Activated T-helper 1 cell treated with anti-CD3 and anti-CD28 coated beads, Interleukin-12 subunit alpha, Interleukin-12 subunit beta, Interleukin-2, Interleukin-4 antibody, amounts not matched to agents 30 ng/mL and 10 ng/mL and 1 ng/mL, durations not matched to agents 14 hours and 24 hours and 36 hours (primary cell): ENCODE measurements at regions not wholly inside any gene's neighbourhood (a gene's known extent, or its start where the extent isn't known, plus 50 kb on each side); places are given as distances from the start of the nearest gene placed in this dataset.

Source experiments
- DNase-seq: peaks from one replicate; pipeline ENCODE4 v3.0.0; 2021; ENCODE audit warnings: low spot score
- H3K27ac Mint-ChIP-seq: one replicate; pipeline ENCODE4 v1.8.0; 2021; ENCODE audit warnings: mild to moderate bottlenecking, mixed read lengths
- H3K27me3 Mint-ChIP-seq: one replicate; pipeline ENCODE4 v1.8.0; 2022; ENCODE audit warnings: mild to moderate bottlenecking, moderate library complexity, mixed read lengths; ENCODE audit not compliant: insufficient read depth
- H3K36me3 Mint-ChIP-seq: one replicate; pipeline ENCODE4 v1.8.0; 2021; ENCODE audit warnings: low read depth, mixed read lengths
- H3K4me1 Mint-ChIP-seq: one replicate; pipeline ENCODE4 v1.8.0; 2021; ENCODE audit warnings: low read depth, mixed read lengths
- H3K4me3 Mint-ChIP-seq: one replicate; pipeline ENCODE4 v1.8.0; 2021; ENCODE audit warnings: mild to moderate bottlenecking, moderate library complexity, mixed read lengths
- H3K9me3 Mint-ChIP-seq: one replicate; pipeline ENCODE4 v1.8.0; 2021; ENCODE audit warnings: mixed read lengths
- intact Hi-C: fragments of 100-400 bp; cut with micrococcal nuclease; formaldehyde crosslinking; loops from one replicate; pipeline ENCODE4 v1.15.1; 2024

DNA sequence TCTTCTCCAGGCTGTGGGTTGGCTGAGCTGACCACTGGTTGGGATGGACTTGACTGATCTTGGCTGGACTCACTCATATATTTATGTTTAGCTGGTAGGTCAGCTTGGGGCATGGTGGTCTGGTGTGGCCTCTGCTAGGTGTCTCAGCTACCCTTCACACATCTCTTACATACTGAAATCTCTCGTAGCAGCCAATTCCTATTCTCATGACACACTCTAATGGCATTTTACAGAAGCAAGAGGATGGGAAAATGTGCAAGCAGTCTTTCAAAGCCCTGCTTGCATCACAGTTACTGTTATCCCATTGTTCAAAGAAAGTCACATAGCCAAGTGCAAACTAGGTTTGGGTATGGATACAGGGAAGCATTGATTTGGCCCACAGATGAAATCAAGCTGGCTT is 55.5 kb upstream of the PCDH18 start:
- intact Hi-C loops, result no loop called here
- no peaks in the 10 kb centered on the region for H3K36me3 Mint-ChIP-seq
- H3K4me3 Mint-ChIP-seq, result no peak overlapping the region
- H3K4me1 Mint-ChIP-seq, result no peaks in the 10 kb centered on the region
- H3K27me3 Mint-ChIP-seq, result no peaks in the 10 kb centered on the region
- H3K9me3 Mint-ChIP-seq, result peaks cover 5% of the 10 kb centered on the region
- DNase-seq, result no peak
- H3K27ac Mint-ChIP-seq, result no peak overlapping the region

DNA sequence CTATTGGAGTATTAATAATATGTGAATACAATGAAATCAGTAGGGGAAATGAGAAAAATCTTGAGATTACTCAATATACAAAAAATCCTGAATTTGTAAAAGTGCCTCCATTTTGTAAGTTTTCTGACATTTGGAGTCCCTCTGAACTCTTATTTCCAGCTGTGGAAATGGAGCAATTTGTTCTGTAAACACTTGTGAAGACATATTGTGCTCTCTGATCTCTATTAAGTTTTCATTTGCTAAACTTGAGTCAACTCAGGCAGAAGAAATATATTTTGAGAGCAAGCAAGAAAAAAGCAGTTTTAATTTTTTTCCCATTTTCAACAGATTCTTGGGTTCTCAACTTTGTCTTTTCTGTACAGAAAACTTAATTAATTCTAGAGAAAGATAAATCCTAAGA is 51.4 kb upstream of the PCDH18 start:
- intact Hi-C loops, result no loop called here
- no peaks in the 10 kb centered on the region for H3K4me1 Mint-ChIP-seq

More for the DNA sequence above, 51.4 kb upstream of the PCDH18 start:
- no peak for DNase-seq
- H3K36me3 Mint-ChIP-seq, result no peaks in the 10 kb centered on the region
- H3K27me3 Mint-ChIP-seq, result no peaks in the 10 kb centered on the region
- no peak overlapping the region for H3K27ac Mint-ChIP-seq
- no peak overlapping the region for H3K4me3 Mint-ChIP-seq
- H3K9me3 Mint-ChIP-seq, result no peaks in the 10 kb centered on the region
